HepG2 (cell line): ENCODE measurements at regions not wholly inside any gene's neighbourhood (a gene's known extent, or its start where the extent isn't known, plus 50 kb on each side); places are given as distances from the start of the nearest gene placed in this dataset.

Source experiments
- ATAC-seq: fragments of 200-7000 bp; cut with Tn5 transposase; 3 replicates; pipeline ENCODE4 v1.9.1; 2020; ENCODE audit warnings: mild to moderate bottlenecking, moderate library complexity
- BruUV-seq: library from RNA; stranded (reverse); fragments of 400-500 nt; replicated peaks from 2 replicates; lab custom pipeline; 2021; lab: Mats Ljungman, UMichigan
- CTCF ChIA-PET: fragments of 300-600 bp; formaldehyde crosslinking; extraction: SDS; loops from one replicate; lab custom pipeline; 2021; ENCODE audit warnings: low total read pairs, inconsistent platforms, low intra/inter-chr PET ratio; lab: Yijun Ruan, JAX
- POLR2A ChIA-PET: fragments of 350-600 bp; sonication (Branson Sonifier 250); formaldehyde crosslinking; loops from one replicate; lab custom pipeline; 2020; ENCODE audit warnings: antibody characterized with exemption, inconsistent platforms; lab: Yijun Ruan, JAX
- DNase-seq: peaks from one replicate; pipeline ENCODE4 v3.0.0-alpha.2; 2015; ENCODE audit warnings: low spot score
- FAIRE-seq: peaks from 3 replicates; lab custom pipeline; 2011; peaks lifted over from hg19 to GRCh38; lab: Jason Lieb, UNC
- H2AFZ ChIP-seq: one replicate; pipeline ENCODE4 v1.6.1; 2011; ENCODE audit warnings: low read length, inconsistent platforms
- H3K27ac ChIP-seq: fragments of 300-600 bp; 3 replicates; pipeline ENCODE4 v1.8.0; 2011; ENCODE audit warnings: mixed run types, mild to moderate bottlenecking, mixed read lengths, low read length, inconsistent platforms; ENCODE audit not compliant: insufficient read depth; ENCODE audit errors: extremely low read length
- H3K27me3 ChIP-seq, 2 experiments: fragments of 200-600 bp in 1 of 2; 2 replicates in 1 of 2; 3 replicates in 1 of 2; pipeline versions ENCODE4 v1.6.0 to v1.8.0; 2011; ENCODE audit warnings: low read length in 2 of 2, mild to moderate bottlenecking in 2 of 2, moderate library complexity in 2 of 2, inconsistent platforms in 1 of 2; ENCODE audit not compliant: insufficient read depth in 2 of 2, control insufficient read depth in 1 of 2
- H3K36me3 ChIP-seq, 2 experiments: fragments of 200-600 bp in 1 of 2; replicated peaks in 1 of 2; 2 replicates in 1 of 2; 3 replicates in 1 of 2; pipeline versions ENCODE4 v1.5.1 to v1.8.0; 2011; ENCODE audit warnings: low read length in 2 of 2, inconsistent platforms in 1 of 2; ENCODE audit not compliant: insufficient read depth in 2 of 2, control insufficient read depth in 1 of 2
- H3K4me1 ChIP-seq: 2 replicates; pipeline ENCODE4 v1.5.1; 2012; ENCODE audit warnings: low read length, inconsistent platforms; ENCODE audit not compliant: insufficient read depth
- H3K4me2 ChIP-seq: 2 replicates; pipeline ENCODE4 v1.6.0; 2011; ENCODE audit warnings: low read depth, low read length, inconsistent platforms
- H3K4me3 ChIP-seq, 3 experiments: fragments of 200-600 bp in 1 of 3; sonication (generic), shearing (Covaris generic) in 1 of 3; replicated peaks in 1 of 3; 2 replicates each; pipeline ENCODE4 v1.5.1; 2011 to 2016; ENCODE audit warnings: low read length in 3 of 3, inconsistent platforms in 2 of 3, low read depth in 2 of 3, mild to moderate bottlenecking in 2 of 3, control low read depth in 1 of 3, mixed read lengths in 1 of 3; ENCODE audit not compliant: insufficient read depth in 1 of 3
- H3K79me2 ChIP-seq: one replicate; pipeline ENCODE4 v1.6.1; 2011; ENCODE audit warnings: low read length, inconsistent platforms; ENCODE audit not compliant: insufficient read depth
- H3K9ac ChIP-seq: 2 replicates; pipeline ENCODE4 v1.6.0; 2011; ENCODE audit warnings: mild to moderate bottlenecking, low read depth, low read length, inconsistent platforms; ENCODE audit not compliant: insufficient read depth
- H3K9me3 ChIP-seq: 2 replicates; pipeline ENCODE4 v1.5.1; 2012; ENCODE audit warnings: mild to moderate bottlenecking, low read length
- H4K20me1 ChIP-seq: 2 replicates; pipeline ENCODE4 v1.6.0; 2011; ENCODE audit warnings: inconsistent platforms, mild to moderate bottlenecking, low read length, moderate library complexity; ENCODE audit not compliant: insufficient read depth
- NAIF1 ChIP-seq: sonication (generic); formaldehyde crosslinking; IDR thresholded peaks from 2 replicates; pipeline ENCODE4 v1.5.0; 2020; ENCODE audit warnings: mild to moderate bottlenecking, missing genetic modification reagents, borderline replicate concordance
- NR2C2 ChIP-seq: sonication (generic); formaldehyde crosslinking; IDR thresholded peaks from 2 replicates; pipeline ENCODE4 v1.4.0; 2020; ENCODE audit warnings: missing genetic modification reagents, mild to moderate bottlenecking, moderate library complexity, borderline replicate concordance
- PAX8 ChIP-seq: sonication (generic); formaldehyde crosslinking; IDR thresholded peaks from 2 replicates; pipeline ENCODE4 v1.8.0; 2022; ENCODE audit warnings: mild to moderate bottlenecking, missing genetic modification reagents, borderline replicate concordance
- TOPORS ChIP-seq: sonication (generic); formaldehyde crosslinking; IDR thresholded peaks from 2 replicates; pipeline ENCODE4 v1.8.0; 2023; ENCODE audit warnings: mild to moderate bottlenecking, missing genetic modification reagents
- ZFYVE20 ChIP-seq: sonication (generic); formaldehyde crosslinking; IDR thresholded peaks from 2 replicates; pipeline ENCODE4 v1.8.0; 2023; ENCODE audit warnings: low read depth, mild to moderate bottlenecking, moderate library complexity, missing genetic modification reagents, borderline replicate concordance
- ZNF17 ChIP-seq: sonication (generic); formaldehyde crosslinking; IDR thresholded peaks from 2 replicates; pipeline ENCODE4 v1.5.0; 2020; ENCODE audit warnings: mild to moderate bottlenecking, missing genetic modification reagents
- ZNF253 ChIP-seq: sonication (generic); formaldehyde crosslinking; IDR thresholded peaks from 2 replicates; pipeline ENCODE4 v1.8.0; 2022; ENCODE audit warnings: mild to moderate bottlenecking, missing genetic modification reagents, borderline replicate concordance
- ZNF329 ChIP-seq: sonication (generic); formaldehyde crosslinking; IDR thresholded peaks from 2 replicates; pipeline ENCODE4 v1.9.0; 2021; ENCODE audit warnings: low read depth, mild to moderate bottlenecking, missing genetic modification reagents
- ZNF552 ChIP-seq: sonication (generic); formaldehyde crosslinking; IDR thresholded peaks from 2 replicates; pipeline ENCODE4 v1.9.0; 2022; ENCODE audit warnings: missing genetic modification reagents, mild to moderate bottlenecking, borderline replicate concordance
- ZNF562 ChIP-seq: sonication (generic); formaldehyde crosslinking; IDR thresholded peaks from 2 replicates; pipeline ENCODE4 v1.8.0; 2022; ENCODE audit warnings: missing genetic modification reagents, borderline replicate concordance
- ZNF570 ChIP-seq: sonication (generic); formaldehyde crosslinking; IDR thresholded peaks from 2 replicates; pipeline ENCODE4 v1.4.0; 2020; ENCODE audit warnings: mild to moderate bottlenecking, missing genetic modification reagents, borderline replicate concordance
- ZNF746 ChIP-seq: sonication (generic); formaldehyde crosslinking; IDR thresholded peaks from 2 replicates; pipeline ENCODE4 v1.8.0; 2022; ENCODE audit warnings: mild to moderate bottlenecking, missing genetic modification reagents
- WGBS: methylation state at CpG from one replicate; pipeline ENCODE4 v1.1.6; 2017; ENCODE audit warnings: low lambda C conversion rate; 5-methylcytosine and 5-hydroxymethylcytosine counted together
- in situ Hi-C: cut with HindIII; loops from 2 replicates; pipeline ENCODE4 v1.10.0; 2017; ENCODE audit warnings: low pct_unique_long_range_greater_than_20kb; ENCODE audit not compliant: extremely low pct_ligation_motif_present
- intact Hi-C: fragments of 100-400 bp; cut with micrococcal nuclease; formaldehyde crosslinking; loops from one replicate; pipeline ENCODE4 v1.10.0; 2022; ENCODE audit not compliant: unreplicated experiment
- TF ChIP-seq, protein P1 (sequence below), 2 experiments: fragments of 450-650 bp in 1 of 2; sonication (generic) in 1 of 2; formaldehyde crosslinking; IDR thresholded peaks; 2 replicates each; pipeline versions ENCODE4 v1.5.0 to v1.8.0; 2020 to 2022; ENCODE audit warnings: mild to moderate bottlenecking in 1 of 2, missing genetic modification reagents in 1 of 2
- TF ChIP-seq, protein P2 (sequence below): sonication (generic); formaldehyde crosslinking; IDR thresholded peaks from 2 replicates; pipeline ENCODE4 v1.5.0; 2020; ENCODE audit warnings: missing genetic modification reagents
- TF ChIP-seq, protein P3 (sequence below): sonication (generic); formaldehyde crosslinking; IDR thresholded peaks from 2 replicates; pipeline ENCODE4 v1.4.0; 2020; ENCODE audit warnings: mild to moderate bottlenecking, missing genetic modification reagents
- TF ChIP-seq, protein P4 (sequence below): sonication (generic); formaldehyde crosslinking; IDR thresholded peaks from 2 replicates; pipeline ENCODE4 v1.4.0; 2020; ENCODE audit warnings: missing genetic modification reagents

DNA sequence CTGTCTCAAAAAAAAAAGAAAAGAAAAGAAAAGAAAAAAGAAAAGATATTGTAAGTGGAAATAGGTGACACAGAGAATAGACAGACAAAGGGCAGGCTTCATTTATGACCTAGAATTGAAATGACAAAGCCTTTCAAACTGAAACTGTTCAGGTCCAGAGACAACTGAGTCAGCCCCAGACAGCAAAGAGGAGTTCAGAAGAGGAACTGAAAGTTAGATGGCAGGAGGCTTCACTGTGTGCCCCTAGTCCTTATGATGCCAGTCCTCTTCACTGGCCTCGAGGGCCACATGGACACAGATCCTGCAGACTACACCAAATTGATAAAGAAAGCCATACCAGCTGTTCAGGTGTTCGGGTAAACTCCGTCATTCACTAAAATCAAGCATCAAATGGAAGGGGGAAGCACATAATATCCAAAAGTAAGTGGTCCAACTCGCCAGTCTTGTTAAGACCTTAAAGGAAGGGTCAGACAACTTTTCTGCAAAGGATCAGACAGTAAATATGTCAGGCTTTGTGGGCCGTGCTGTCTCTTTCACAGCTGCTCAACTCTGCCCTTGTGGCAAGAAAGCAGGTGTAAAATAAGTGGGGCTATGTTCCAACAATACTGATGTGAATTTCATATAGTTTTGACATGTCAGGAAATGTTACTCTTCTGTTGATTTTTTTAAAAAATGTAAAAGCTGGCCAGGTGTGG is 231.9 kb upstream of the MGAT5 start:
- Histone ChIP-seq H3K36me3 (no peaks in the 10 kb centered on the region), H3K79me2 (no peaks in the 10 kb centered on the region), H2AFZ (no peak overlapping the region), H3K9me3 (no peaks in the 10 kb centered on the region), H3K27ac (no peak overlapping the region), H3K27me3 (peaks cover 2 to 16% of the 10 kb centered on the region in 2 experiments; a peak in 3 of 5 replicates), H3K4me1 (no peaks in the 10 kb centered on the region), H4K20me1 (no peaks in the 10 kb centered on the region), H3K4me3 (no peak overlapping the region), H3K4me2 (no peak overlapping the region), H3K9ac (no peak overlapping the region)
- DNase-seq (no peak), FAIRE-seq (no peak), ATAC-seq (no peak)
- 25% methylated on average over 5 of the region's 5 CpGs for WGBS
- intact Hi-C loops (no loop called here), in situ Hi-C loops (no loop called here)
- BruUV-seq: no TSS peak
- POLR2A ChIA-PET: no interaction called here
- CTCF ChIA-PET: no interaction called here
- TF ChIP-seq, protein P1, sequence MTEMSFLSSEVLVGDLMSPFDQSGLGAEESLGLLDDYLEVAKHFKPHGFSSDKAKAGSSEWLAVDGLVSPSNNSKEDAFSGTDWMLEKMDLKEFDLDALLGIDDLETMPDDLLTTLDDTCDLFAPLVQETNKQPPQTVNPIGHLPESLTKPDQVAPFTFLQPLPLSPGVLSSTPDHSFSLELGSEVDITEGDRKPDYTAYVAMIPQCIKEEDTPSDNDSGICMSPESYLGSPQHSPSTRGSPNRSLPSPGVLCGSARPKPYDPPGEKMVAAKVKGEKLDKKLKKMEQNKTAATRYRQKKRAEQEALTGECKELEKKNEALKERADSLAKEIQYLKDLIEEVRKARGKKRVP (CRISPR knock-in tag; IDR thresholded peaks at IDR 0.05): no peak
- TF ChIP-seq ZNF17 (CRISPR knock-in tag) (no peak), TOPORS (CRISPR knock-in tag) (no peak), ZNF562 (CRISPR knock-in tag) (no peak), NAIF1 (CRISPR knock-in tag) (no peak), NR2C2 (CRISPR knock-in tag) (no peak), ZNF746 (CRISPR knock-in tag) (no peak), ZNF329 (CRISPR knock-in tag) (no peak), ZNF570 (CRISPR knock-in tag) (no peak), ZFYVE20 (no peak), ZNF552 (CRISPR knock-in tag) (no peak), PAX8 (CRISPR knock-in tag) (no peak), ZNF253 (CRISPR knock-in tag) (no peak)
- TF ChIP-seq, protein P2, sequence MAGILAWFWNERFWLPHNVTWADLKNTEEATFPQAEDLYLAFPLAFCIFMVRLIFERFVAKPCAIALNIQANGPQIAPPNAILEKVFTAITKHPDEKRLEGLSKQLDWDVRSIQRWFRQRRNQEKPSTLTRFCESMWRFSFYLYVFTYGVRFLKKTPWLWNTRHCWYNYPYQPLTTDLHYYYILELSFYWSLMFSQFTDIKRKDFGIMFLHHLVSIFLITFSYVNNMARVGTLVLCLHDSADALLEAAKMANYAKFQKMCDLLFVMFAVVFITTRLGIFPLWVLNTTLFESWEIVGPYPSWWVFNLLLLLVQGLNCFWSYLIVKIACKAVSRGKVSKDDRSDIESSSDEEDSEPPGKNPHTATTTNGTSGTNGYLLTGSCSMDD (CRISPR knock-in tag): no peak
- TF ChIP-seq, protein P3, sequence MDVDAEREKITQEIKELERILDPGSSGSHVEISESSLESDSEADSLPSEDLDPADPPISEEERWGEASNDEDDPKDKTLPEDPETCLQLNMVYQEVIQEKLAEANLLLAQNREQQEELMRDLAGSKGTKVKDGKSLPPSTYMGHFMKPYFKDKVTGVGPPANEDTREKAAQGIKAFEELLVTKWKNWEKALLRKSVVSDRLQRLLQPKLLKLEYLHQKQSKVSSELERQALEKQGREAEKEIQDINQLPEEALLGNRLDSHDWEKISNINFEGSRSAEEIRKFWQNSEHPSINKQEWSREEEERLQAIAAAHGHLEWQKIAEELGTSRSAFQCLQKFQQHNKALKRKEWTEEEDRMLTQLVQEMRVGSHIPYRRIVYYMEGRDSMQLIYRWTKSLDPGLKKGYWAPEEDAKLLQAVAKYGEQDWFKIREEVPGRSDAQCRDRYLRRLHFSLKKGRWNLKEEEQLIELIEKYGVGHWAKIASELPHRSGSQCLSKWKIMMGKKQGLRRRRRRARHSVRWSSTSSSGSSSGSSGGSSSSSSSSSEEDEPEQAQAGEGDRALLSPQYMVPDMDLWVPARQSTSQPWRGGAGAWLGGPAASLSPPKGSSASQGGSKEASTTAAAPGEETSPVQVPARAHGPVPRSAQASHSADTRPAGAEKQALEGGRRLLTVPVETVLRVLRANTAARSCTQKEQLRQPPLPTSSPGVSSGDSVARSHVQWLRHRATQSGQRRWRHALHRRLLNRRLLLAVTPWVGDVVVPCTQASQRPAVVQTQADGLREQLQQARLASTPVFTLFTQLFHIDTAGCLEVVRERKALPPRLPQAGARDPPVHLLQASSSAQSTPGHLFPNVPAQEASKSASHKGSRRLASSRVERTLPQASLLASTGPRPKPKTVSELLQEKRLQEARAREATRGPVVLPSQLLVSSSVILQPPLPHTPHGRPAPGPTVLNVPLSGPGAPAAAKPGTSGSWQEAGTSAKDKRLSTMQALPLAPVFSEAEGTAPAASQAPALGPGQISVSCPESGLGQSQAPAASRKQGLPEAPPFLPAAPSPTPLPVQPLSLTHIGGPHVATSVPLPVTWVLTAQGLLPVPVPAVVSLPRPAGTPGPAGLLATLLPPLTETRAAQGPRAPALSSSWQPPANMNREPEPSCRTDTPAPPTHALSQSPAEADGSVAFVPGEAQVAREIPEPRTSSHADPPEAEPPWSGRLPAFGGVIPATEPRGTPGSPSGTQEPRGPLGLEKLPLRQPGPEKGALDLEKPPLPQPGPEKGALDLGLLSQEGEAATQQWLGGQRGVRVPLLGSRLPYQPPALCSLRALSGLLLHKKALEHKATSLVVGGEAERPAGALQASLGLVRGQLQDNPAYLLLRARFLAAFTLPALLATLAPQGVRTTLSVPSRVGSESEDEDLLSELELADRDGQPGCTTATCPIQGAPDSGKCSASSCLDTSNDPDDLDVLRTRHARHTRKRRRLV (CRISPR knock-in tag): no peak
- TF ChIP-seq, protein P4, sequence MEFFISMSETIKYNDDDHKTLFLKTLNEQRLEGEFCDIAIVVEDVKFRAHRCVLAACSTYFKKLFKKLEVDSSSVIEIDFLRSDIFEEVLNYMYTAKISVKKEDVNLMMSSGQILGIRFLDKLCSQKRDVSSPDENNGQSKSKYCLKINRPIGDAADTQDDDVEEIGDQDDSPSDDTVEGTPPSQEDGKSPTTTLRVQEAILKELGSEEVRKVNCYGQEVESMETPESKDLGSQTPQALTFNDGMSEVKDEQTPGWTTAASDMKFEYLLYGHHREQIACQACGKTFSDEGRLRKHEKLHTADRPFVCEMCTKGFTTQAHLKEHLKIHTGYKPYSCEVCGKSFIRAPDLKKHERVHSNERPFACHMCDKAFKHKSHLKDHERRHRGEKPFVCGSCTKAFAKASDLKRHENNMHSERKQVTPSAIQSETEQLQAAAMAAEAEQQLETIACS: no peak
